Activated T-helper 17 cell treated with anti-CD3 and anti-CD28 coated beads, Interleukin-2, amount 50 U/mL, for 72 hours (primary cell): ENCODE measurements at regions not wholly inside any gene's neighbourhood (a gene's known extent, or its start where the extent isn't known, plus 50 kb on each side); places are given as distances from the start of the nearest gene placed in this dataset.

Source experiments
- ATAC-seq: fragments of 150-1000 bp; cut with Tn5 transposase; replicated peaks from 2 replicates; pipeline ENCODE4 v1.10.0; 2021; ENCODE audit warnings: mild to moderate bottlenecking, moderate library complexity
- H3K27ac Mint-ChIP-seq: one replicate; pipeline ENCODE4 v1.8.0; 2022; ENCODE audit warnings: mixed read lengths
- H3K27me3 Mint-ChIP-seq: one replicate; pipeline ENCODE4 v1.8.0; 2022; ENCODE audit warnings: mixed read lengths
- H3K36me3 Mint-ChIP-seq: one replicate; pipeline ENCODE4 v1.8.0; 2022; ENCODE audit warnings: low read depth, mild to moderate bottlenecking, mixed read lengths
- H3K4me1 Mint-ChIP-seq: one replicate; pipeline ENCODE4 v1.8.0; 2022; ENCODE audit warnings: mixed read lengths
- H3K4me3 Mint-ChIP-seq: one replicate; pipeline ENCODE4 v1.8.0; 2022; ENCODE audit warnings: mild to moderate bottlenecking, mixed read lengths
- H3K9me3 Mint-ChIP-seq: one replicate; pipeline ENCODE4 v1.8.0; 2022; ENCODE audit warnings: mixed read lengths

DNA sequence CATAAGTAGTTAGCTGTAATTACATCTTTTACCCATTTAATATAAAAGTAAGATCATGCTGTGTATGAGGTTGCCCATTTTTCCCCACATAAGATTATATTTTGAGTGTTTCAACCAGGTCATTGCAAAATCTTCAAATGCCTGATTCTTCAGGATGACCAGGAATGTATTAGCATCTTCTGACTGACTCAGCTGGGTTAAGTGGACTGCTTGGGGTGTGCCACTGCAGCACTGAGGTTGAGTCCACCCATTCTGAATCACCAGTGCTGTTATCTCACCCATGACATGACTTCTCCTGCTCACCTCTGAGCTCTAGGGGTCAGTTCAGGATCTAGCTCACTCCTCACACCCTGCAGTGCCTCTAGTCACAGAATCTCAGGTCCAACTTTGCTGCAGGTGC, 576.7 kb upstream of the ZEB2 start:
- Mint-ChIP-seq H3K27me3 (peaks cover 6% of the 10 kb centered on the region), H3K27ac (no peak overlapping the region), H3K9me3 (no peaks in the 10 kb centered on the region), H3K4me3 (no peak overlapping the region), H3K4me1 (no peaks in the 10 kb centered on the region), H3K36me3 (no peaks in the 10 kb centered on the region)
- ATAC-seq = no peak

DNA sequence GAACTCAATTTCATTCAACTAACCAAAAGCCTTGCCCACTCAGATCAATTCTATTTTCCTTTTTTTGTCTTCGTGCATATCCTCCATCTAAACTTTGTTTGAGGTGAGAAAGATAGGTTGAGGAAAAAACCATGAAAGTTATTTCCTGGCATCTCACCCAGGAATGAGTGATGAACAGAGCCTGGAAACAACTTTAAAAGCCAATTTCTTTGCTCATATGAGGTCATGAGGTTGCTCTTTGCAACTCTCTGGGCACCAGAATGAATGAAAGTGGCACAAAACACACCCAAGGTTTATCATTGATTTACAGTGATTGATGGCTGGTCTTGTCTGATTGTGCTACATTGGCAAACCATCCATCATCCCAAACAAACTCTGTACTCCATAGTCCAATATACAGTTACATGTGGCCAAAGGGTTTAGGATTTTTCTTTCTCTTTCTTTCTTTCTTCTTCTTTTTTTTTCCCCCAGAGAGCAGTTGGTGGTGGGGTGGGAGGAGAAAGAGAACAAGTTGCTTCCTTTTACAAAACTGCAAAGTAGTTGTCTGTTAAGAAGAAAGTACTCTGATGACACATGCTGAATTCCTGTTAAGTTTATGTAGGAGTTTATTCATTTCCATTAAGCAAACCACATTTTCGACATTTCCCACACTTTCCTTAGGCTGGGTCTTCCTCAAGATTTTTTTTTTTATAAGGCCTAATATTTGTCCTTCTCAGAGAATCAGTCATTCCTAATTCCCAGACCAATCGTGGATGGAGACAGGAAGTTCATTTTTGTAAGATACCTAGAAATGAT, 575.9 kb upstream of the ZEB2 start:
- Mint-ChIP-seq H3K27me3 (peaks cover 6% of the 10 kb centered on the region), H3K27ac (no peak overlapping the region), H3K4me3 (no peak overlapping the region), H3K9me3 (no peaks in the 10 kb centered on the region), H3K36me3 (no peaks in the 10 kb centered on the region), H3K4me1 (no peaks in the 10 kb centered on the region)
- ATAC-seq = no peak

DNA sequence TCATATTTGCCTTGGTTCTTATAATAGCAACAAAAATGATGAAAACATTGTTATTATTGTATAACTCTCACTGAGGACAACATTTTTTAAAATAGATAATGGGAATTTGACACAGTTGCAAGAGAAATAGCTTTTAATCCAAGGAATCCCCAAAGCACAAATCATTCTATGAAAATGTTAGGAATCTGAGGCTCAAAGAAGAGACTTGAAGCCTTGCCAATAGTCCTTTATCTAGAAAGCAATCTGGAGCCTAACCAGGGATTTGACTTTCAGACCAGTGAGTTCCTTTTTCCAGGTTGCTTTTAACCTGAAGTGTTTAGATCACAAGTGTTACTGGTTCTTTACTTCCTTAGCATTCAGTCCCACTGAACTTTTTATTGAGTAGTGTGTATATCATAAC, 574.5 kb upstream of the ZEB2 start:
- H3K4me3 Mint-ChIP-seq = no peak overlapping the region
- H3K27me3 Mint-ChIP-seq = peaks cover 6% of the 10 kb centered on the region
- no peaks in the 10 kb centered on the region for H3K9me3 Mint-ChIP-seq
- no peak for ATAC-seq
- H3K27ac Mint-ChIP-seq = no peak overlapping the region
- no peaks in the 10 kb centered on the region for H3K36me3 Mint-ChIP-seq
- no peaks in the 10 kb centered on the region for H3K4me1 Mint-ChIP-seq

GRCh38 chr2:145091967-145092366, 572.0 kb upstream of the ZEB2 start:
- H3K4me3 Mint-ChIP-seq = no peak overlapping the region
- no peak for ATAC-seq
- H3K4me1 Mint-ChIP-seq = no peaks in the 10 kb centered on the region
- no peaks in the 10 kb centered on the region for H3K9me3 Mint-ChIP-seq
- H3K27me3 Mint-ChIP-seq = peaks cover 4% of the 10 kb centered on the region
- no peak overlapping the region for H3K27ac Mint-ChIP-seq
- no peaks in the 10 kb centered on the region for H3K36me3 Mint-ChIP-seq

DNA sequence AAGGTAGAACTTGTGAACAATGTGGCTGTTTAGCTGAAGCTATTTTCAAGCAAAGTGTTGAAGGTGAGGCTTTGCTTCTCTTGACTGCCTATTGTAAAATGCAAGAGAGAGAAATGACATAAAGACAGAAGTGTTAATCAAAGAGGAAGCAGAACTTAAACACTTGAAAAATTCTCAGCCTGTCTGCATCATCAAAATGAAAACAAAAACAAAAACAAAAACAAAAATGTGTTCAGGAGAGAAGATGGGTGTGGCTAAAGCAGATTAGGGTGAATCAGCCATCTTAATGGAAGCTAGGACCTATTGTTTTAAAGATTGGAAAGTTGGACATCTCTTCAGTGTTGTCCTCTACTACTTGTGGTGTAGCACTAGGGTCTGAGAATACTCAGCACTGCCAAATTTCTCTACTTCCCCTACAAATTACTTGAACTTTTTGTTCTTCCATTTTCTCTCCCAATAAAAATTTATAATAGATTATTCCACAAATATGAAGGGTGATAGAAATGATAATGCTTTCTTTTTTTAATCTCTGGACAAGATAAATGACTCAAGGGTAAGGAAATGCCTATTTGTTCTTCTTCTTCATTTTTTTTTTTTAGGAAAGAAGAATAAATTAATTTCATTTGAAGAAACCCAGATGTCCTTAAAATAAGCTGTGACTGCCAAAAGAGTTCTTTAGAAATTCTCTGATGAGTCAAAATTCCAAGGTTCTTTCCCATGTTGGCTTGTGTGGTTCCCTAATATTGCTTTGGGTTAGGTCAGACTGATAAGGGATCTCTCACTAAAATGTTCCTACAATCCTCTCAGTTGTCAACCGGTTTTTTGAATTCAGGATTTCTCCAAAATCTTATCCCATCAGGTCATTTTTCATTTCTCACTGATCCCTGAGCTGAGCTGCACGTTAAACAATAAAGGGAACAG, 571.2 kb upstream of the ZEB2 start:
- ATAC-seq = no peak
- no peaks in the 10 kb centered on the region for H3K9me3 Mint-ChIP-seq
- no peak overlapping the region for H3K4me3 Mint-ChIP-seq
- no peak overlapping the region for H3K27ac Mint-ChIP-seq
- H3K4me1 Mint-ChIP-seq = no peaks in the 10 kb centered on the region
- no peaks in the 10 kb centered on the region for H3K36me3 Mint-ChIP-seq
- peaks cover 4% of the 10 kb centered on the region for H3K27me3 Mint-ChIP-seq

- no peak for ATAC-seq
- Mint-ChIP-seq H3K9me3 (no peaks in the 10 kb centered on the region), H3K27me3 (peaks cover 4% of the 10 kb centered on the region), H3K36me3 (no peaks in the 10 kb centered on the region), H3K27ac (no peak overlapping the region), H3K4me1 (no peaks in the 10 kb centered on the region), H3K4me3 (no peak overlapping the region)
Measured at GRCh38 chr2:145088756-145089155, 568.8 kb upstream of the ZEB2 start.

DNA sequence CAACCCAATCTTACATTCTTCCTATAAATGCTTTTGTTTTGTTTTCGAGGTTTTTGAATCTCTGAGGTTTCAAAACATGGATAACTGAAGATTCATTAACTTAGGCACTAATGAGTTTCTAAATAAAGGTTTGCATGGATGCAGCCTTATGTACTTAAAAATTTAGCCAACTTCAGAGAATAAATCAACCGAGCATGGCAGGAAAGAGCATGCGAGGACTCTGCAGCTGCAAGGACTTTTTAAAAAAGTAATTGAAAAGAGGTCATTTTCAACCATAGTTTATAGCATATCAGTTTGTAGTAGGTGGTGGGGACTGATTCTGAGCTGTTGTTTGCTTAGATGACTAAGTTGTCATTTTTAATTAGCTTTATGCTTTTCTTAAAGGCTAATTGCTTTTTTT, 567.0 kb upstream of the ZEB2 start:
- H3K36me3 Mint-ChIP-seq = no peaks in the 10 kb centered on the region
- no peak for ATAC-seq
- peaks cover 4% of the 10 kb centered on the region for H3K27me3 Mint-ChIP-seq
- H3K4me1 Mint-ChIP-seq = no peaks in the 10 kb centered on the region
- no peak overlapping the region for H3K4me3 Mint-ChIP-seq
- H3K27ac Mint-ChIP-seq = no peak overlapping the region
- no peaks in the 10 kb centered on the region for H3K9me3 Mint-ChIP-seq

GRCh38 chr2:145085612-145086011, 565.7 kb upstream of the ZEB2 start:
- no peak overlapping the region for H3K4me3 Mint-ChIP-seq
- H3K27me3 Mint-ChIP-seq = peaks cover 7% of the 10 kb centered on the region
- no peaks in the 10 kb centered on the region for H3K9me3 Mint-ChIP-seq
- H3K36me3 Mint-ChIP-seq = no peaks in the 10 kb centered on the region
- no peaks in the 10 kb centered on the region for H3K4me1 Mint-ChIP-seq
- no peak for ATAC-seq
- no peak overlapping the region for H3K27ac Mint-ChIP-seq

GRCh38 chr2:145080426-145080825, 560.5 kb upstream of the ZEB2 start:
- ATAC-seq = no peak
- Mint-ChIP-seq H3K9me3 (peaks cover 4% of the 10 kb centered on the region), H3K4me1 (no peaks in the 10 kb centered on the region), H3K36me3 (no peaks in the 10 kb centered on the region), H3K4me3 (no peak overlapping the region), H3K27ac (no peak overlapping the region), H3K27me3 (peaks cover 4% of the 10 kb centered on the region)

DNA sequence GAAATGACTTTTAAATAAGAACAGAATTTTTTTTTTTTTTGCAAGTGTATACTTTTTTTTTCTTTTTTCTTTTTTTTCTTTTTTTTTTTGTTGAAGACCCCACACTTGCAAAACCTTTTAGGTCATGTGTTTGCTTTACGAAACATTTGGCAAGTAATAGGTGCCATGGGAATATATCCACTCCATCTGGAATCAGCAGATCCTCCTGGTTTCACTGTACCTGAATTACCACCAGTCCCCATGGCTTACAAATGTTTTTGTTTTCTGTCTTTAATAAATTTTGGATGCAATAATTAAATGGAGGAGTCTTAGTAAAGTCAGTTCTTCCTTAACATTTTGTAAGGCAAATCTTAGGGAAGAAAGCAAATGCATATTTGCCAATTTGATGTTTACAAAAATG, 559.7 kb upstream of the ZEB2 start:
- Mint-ChIP-seq H3K27me3 (peaks cover 4% of the 10 kb centered on the region), H3K36me3 (no peaks in the 10 kb centered on the region)

GRCh38 chr2:145078923-145079322, 559.0 kb upstream of the ZEB2 start:
- H3K4me1 Mint-ChIP-seq = no peaks in the 10 kb centered on the region
- H3K4me3 Mint-ChIP-seq = no peak overlapping the region
- peaks cover 4% of the 10 kb centered on the region for H3K27me3 Mint-ChIP-seq
- H3K27ac Mint-ChIP-seq = no peak overlapping the region
- peaks cover 4% of the 10 kb centered on the region for H3K9me3 Mint-ChIP-seq
- H3K36me3 Mint-ChIP-seq = no peaks in the 10 kb centered on the region
- no peak for ATAC-seq

More for the DNA sequence above, 559.7 kb upstream of the ZEB2 start:
- H3K4me1 Mint-ChIP-seq = no peaks in the 10 kb centered on the region
- peaks cover 4% of the 10 kb centered on the region for H3K9me3 Mint-ChIP-seq
- no peak for ATAC-seq
- no peak overlapping the region for H3K27ac Mint-ChIP-seq
- H3K4me3 Mint-ChIP-seq = no peak overlapping the region

DNA sequence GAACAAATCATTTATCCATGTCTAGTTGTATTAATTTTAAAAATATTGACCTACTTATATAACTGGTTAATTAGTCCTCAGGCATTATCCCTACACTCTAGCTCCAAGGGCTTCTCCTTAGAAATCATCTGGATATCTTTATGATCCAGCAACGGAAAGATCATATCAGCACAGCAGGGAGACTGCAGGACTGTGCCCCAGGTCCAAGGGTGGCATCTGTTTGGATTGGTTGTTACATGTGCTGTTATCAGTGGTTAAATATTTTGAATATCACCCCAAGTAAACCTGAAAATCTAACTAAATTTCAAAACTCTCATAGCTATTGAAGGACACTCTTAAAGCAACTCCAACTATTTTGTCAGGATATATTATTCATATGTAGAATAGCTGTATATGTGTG, 556.2 kb upstream of the ZEB2 start:
- Mint-ChIP-seq H3K36me3 (no peaks in the 10 kb centered on the region), H3K27ac (no peak overlapping the region), H3K9me3 (peaks cover 4% of the 10 kb centered on the region), H3K4me3 (no peak overlapping the region), H3K4me1 (no peaks in the 10 kb centered on the region), H3K27me3 (peaks cover 4% of the 10 kb centered on the region)
- no peak for ATAC-seq

GRCh38 chr2:145075454-145076062, 555.6 kb upstream of the ZEB2 start:
- H3K27me3 Mint-ChIP-seq = no peaks in the 10 kb centered on the region
- H3K4me3 Mint-ChIP-seq = no peak overlapping the region
- H3K27ac Mint-ChIP-seq = no peak overlapping the region
- H3K9me3 Mint-ChIP-seq = peaks cover 4% of the 10 kb centered on the region
- no peaks in the 10 kb centered on the region for H3K4me1 Mint-ChIP-seq
- ATAC-seq = no peak
- no peaks in the 10 kb centered on the region for H3K36me3 Mint-ChIP-seq

DNA sequence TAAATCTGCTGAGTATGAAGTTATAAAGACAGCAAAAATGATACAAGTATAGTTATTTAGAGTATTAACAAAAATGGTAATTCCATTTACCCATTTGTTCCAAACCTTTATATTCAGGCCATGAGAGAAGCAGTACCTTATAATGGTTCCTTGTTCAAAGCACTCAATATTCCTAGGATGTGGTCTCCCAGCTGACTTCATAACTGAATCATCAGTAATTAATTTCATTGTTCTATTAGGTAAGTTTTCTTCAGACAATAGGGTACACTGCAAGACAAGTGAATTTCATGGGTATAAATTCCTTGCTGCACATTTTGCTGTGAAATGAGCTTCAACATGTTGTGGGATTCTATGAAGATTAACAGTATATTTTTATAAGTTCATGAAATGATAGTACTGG, 550.8 kb upstream of the ZEB2 start:
- ATAC-seq = no peak
- H3K27ac Mint-ChIP-seq = no peak overlapping the region
- H3K4me1 Mint-ChIP-seq = no peaks in the 10 kb centered on the region
- H3K27me3 Mint-ChIP-seq = no peaks in the 10 kb centered on the region
- H3K4me3 Mint-ChIP-seq = no peak overlapping the region
- no peaks in the 10 kb centered on the region for H3K36me3 Mint-ChIP-seq
- H3K9me3 Mint-ChIP-seq = no peaks in the 10 kb centered on the region

- no peaks in the 10 kb centered on the region for H3K36me3 Mint-ChIP-seq
- H3K27ac Mint-ChIP-seq = no peak overlapping the region
- H3K4me1 Mint-ChIP-seq = no peaks in the 10 kb centered on the region
- no peak overlapping the region for H3K4me3 Mint-ChIP-seq
- H3K9me3 Mint-ChIP-seq = no peaks in the 10 kb centered on the region
- H3K27me3 Mint-ChIP-seq = no peaks in the 10 kb centered on the region
- ATAC-seq = no peak
Measured at GRCh38 chr2:145068509-145068908, 548.6 kb upstream of the ZEB2 start.
